Progenitor cell of endocrine pancreas (in vitro differentiated cells): ENCODE measurements at regions not wholly inside any gene's neighbourhood (a gene's known extent, or its start where the extent isn't known, plus 50 kb on each side); places are given as distances from the start of the nearest gene placed in this dataset.
A peak's percentile ranks its signal among the peaks of the same experiment; 100 is the strongest.
"Not testable (repeated sequence)": the region's sequence is repeated elsewhere in the genome, so short reads cannot be mapped to it uniquely, and the experiment has no call there.

Experiments
- DNase-seq: peaks from one replicate; pipeline ENCODE4 v3.0.0; 2021; ENCODE audit warnings: low spot score; ENCODE audit not compliant: unreplicated experiment
- H3K27ac Mint-ChIP-seq: 2 replicates; pipeline ENCODE4 v1.8.0; 2021; ENCODE audit warnings: mild to moderate bottlenecking, moderate library complexity, mixed read lengths
- H3K27me3 Mint-ChIP-seq: 2 replicates; pipeline ENCODE4 v1.8.0; 2021; ENCODE audit warnings: mixed read lengths
- H3K36me3 Mint-ChIP-seq: 2 replicates; pipeline ENCODE4 v1.8.0; 2022; ENCODE audit warnings: mixed read lengths; ENCODE audit not compliant: insufficient read depth
- H3K4me1 Mint-ChIP-seq: 2 replicates; pipeline ENCODE4 v1.8.0; 2021; ENCODE audit warnings: low read depth, mixed read lengths
- H3K4me3 Mint-ChIP-seq: 2 replicates; pipeline ENCODE4 v1.8.0; 2021; ENCODE audit warnings: low read depth, mild to moderate bottlenecking, moderate library complexity, mixed read lengths
- H3K9me3 Mint-ChIP-seq: 2 replicates; pipeline ENCODE4 v1.8.0; 2021; ENCODE audit warnings: low read depth, mixed read lengths
- TF ChIP-seq, protein P1 (sequence below): fragments of 200-600 bp; sonication (generic); IDR thresholded peaks from one replicate; pipeline ENCODE4 v1.5.0; 2021; ENCODE audit warnings: antibody characterized with exemption, mild to moderate bottlenecking; ENCODE audit not compliant: unreplicated experiment

- no peaks in the 10 kb centered on the region for H3K27me3 Mint-ChIP-seq
- H3K9me3 Mint-ChIP-seq, result peaks cover 12% of the 10 kb centered on the region
- no peak overlapping the region for H3K27ac Mint-ChIP-seq
Measured at GRCh38 chr7:138363721-138364120, 96.3 kb upstream of the TRIM24 start.

GRCh38 chr7:138366137-138366536 is 93.9 kb upstream of the TRIM24 start:
- H3K4me1 Mint-ChIP-seq, H3K4me3 Mint-ChIP-seq, H3K27me3 Mint-ChIP-seq, H3K27ac Mint-ChIP-seq, H3K36me3 Mint-ChIP-seq, DNase-seq: not testable (repeated sequence)
- peaks cover 21% of the 10 kb centered on the region for H3K9me3 Mint-ChIP-seq

More at GRCh38 chr7:138363721-138364120, 96.3 kb upstream of the TRIM24 start:
- no peak for DNase-seq
- TF ChIP-seq, protein P1, sequence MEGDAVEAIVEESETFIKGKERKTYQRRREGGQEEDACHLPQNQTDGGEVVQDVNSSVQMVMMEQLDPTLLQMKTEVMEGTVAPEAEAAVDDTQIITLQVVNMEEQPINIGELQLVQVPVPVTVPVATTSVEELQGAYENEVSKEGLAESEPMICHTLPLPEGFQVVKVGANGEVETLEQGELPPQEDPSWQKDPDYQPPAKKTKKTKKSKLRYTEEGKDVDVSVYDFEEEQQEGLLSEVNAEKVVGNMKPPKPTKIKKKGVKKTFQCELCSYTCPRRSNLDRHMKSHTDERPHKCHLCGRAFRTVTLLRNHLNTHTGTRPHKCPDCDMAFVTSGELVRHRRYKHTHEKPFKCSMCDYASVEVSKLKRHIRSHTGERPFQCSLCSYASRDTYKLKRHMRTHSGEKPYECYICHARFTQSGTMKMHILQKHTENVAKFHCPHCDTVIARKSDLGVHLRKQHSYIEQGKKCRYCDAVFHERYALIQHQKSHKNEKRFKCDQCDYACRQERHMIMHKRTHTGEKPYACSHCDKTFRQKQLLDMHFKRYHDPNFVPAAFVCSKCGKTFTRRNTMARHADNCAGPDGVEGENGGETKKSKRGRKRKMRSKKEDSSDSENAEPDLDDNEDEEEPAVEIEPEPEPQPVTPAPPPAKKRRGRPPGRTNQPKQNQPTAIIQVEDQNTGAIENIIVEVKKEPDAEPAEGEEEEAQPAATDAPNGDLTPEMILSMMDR, result no peak
- no peak overlapping the region for H3K4me3 Mint-ChIP-seq
- H3K36me3 Mint-ChIP-seq, result peaks cover 3% of the 10 kb centered on the region
- H3K4me1 Mint-ChIP-seq, result no peaks in the 10 kb centered on the region

DNA sequence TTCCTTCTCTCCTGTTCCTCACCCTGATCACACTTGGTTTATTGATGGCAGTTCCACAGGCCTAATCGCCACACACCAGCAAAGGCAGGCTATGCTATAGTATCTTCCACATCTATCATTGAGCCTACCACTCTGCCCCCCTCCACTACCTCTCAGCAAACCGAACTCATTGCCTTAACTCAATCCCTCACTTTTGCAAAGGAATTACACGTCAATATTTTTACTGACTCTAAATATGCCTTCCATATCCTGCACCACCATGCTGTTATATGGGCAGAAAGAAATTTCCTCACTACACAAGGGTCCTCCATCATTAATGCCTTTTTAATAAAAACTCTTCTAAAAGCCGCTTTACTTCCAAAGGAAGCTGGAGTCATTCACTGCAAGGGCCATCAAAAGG is 93.4 kb upstream of the TRIM24 start:
- not testable (repeated sequence) for H3K27ac Mint-ChIP-seq, DNase-seq, H3K4me3 Mint-ChIP-seq, H3K4me1 Mint-ChIP-seq, H3K27me3 Mint-ChIP-seq
- Mint-ChIP-seq H3K9me3 (peaks cover 22% of the 10 kb centered on the region), H3K36me3 (peaks cover 12% of the 10 kb centered on the region)

- no peaks in the 10 kb centered on the region for H3K27me3 Mint-ChIP-seq
Measured at GRCh38 chr7:138369797-138370196, 90.3 kb upstream of the TRIM24 start.

DNA sequence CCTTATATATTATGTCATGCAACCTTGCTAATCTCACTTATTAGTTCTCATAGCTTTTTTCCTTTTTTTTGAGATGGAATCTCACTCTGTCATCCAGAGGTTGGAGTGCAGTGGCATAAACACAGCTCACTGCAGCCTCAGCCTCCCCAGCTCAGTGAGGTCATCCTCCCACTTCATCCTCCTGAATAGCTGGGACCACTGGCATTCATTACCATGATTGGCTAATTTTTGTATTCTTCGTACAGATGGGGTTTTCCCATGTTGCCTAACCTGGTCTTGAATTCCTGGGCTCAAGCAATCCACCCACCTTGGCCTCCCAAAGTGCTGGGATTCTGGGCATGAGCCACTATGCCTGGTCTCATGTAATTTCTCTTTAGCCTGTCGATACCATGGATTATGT is 89.1 kb upstream of the TRIM24 start:
- Mint-ChIP-seq H3K9me3 (peaks cover 23% of the 10 kb centered on the region), H3K36me3 (peaks cover 13% of the 10 kb centered on the region), H3K4me3 (no peak overlapping the region), H3K27me3 (no peaks in the 10 kb centered on the region), H3K4me1 (peaks cover 3% of the 10 kb centered on the region), H3K27ac (no peak overlapping the region)
- TF ChIP-seq, protein P1, result no peak
- no peak for DNase-seq

More at GRCh38 chr7:138369797-138370196, 90.3 kb upstream of the TRIM24 start:
- Mint-ChIP-seq H3K4me3 (no peak overlapping the region), H3K4me1 (peaks cover 3% of the 10 kb centered on the region), H3K27ac (no peak overlapping the region), H3K9me3 (peaks cover 23% of the 10 kb centered on the region), H3K36me3 (peaks cover 13% of the 10 kb centered on the region)
- no peak for DNase-seq
- TF ChIP-seq, protein P1, result no peak

DNA sequence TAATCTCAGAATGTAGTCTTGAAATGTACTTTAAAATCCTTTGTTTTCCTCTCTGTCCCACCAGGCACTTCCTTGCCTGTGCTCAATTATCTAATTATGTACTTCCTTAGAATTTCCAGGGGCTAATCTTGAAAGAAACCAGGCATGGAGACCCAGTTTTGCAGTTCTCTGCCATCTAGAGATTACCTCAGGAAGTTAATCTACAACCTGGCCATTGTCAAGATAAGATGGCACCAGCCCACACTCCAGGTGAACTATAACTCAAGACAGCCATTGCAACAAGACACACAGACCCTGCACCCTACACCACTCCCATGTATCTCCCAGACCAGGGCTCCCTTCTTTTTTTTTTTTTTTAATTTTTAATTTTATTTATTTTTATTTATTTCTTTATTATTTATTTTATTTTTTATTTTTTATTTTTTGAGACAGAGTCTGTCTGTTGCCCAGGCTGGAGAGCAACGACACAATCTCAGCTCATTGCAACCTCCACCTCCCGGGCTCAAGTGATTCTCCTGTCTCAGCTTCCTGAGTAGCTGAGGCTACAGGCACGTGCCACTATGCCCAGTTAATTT is 85.9 kb upstream of the TRIM24 start:
- Mint-ChIP-seq H3K4me1 (peaks cover 3% of the 10 kb centered on the region), H3K36me3 (peaks cover 11% of the 10 kb centered on the region), H3K27me3 (no peaks in the 10 kb centered on the region), H3K9me3 (peaks cover 26% of the 10 kb centered on the region), H3K4me3 (no peak overlapping the region), H3K27ac (peak overlapping the region; percentile 69)
- TF ChIP-seq, protein P1, result no peak
- DNase-seq, result no peak
